Loucy (cell line): ENCODE measurements at regions not wholly inside any gene's neighbourhood (a gene's known extent, or its start where the extent isn't known, plus 50 kb on each side); places are given as distances from the start of the nearest gene placed in this dataset.

Experiments used
- H2AFZ ChIP-seq: fragments of 200-600 bp; sonication (generic); 2 replicates; pipeline ENCODE4 v1.6.0; 2016; ENCODE audit warnings: antibody characterized with exemption, mild to moderate bottlenecking, low read length, moderate library complexity
- H3F3A ChIP-seq: fragments of 200-600 bp; 2 replicates; pipeline ENCODE4 v1.6.0; 2016; ENCODE audit warnings: antibody characterized with exemption, low read depth, mild to moderate bottlenecking
- H3K27me3 ChIP-seq: fragments of 200-600 bp; sonication (generic); 2 replicates; pipeline ENCODE4 v1.6.1; 2014; ENCODE audit warnings: low read length, mild to moderate bottlenecking; ENCODE audit not compliant: insufficient read depth, poor library complexity, severe bottlenecking
- H3K36me3 ChIP-seq: fragments of 200-600 bp; sonication (generic); 2 replicates; pipeline ENCODE4 v1.6.1; 2016; ENCODE audit warnings: low read length; ENCODE audit not compliant: insufficient read depth
- H3K4me1 ChIP-seq: fragments of 200-600 bp; sonication (generic); 2 replicates; pipeline ENCODE4 v1.5.1; 2014; ENCODE audit warnings: low read length, mild to moderate bottlenecking; ENCODE audit not compliant: insufficient read depth, poor library complexity, severe bottlenecking
- H3K4me2 ChIP-seq: fragments of 200-600 bp; sonication (generic); 2 replicates; pipeline ENCODE4 v1.6.0; 2014; ENCODE audit warnings: antibody characterized with exemption, low read length, low read depth, mild to moderate bottlenecking; ENCODE audit not compliant: poor library complexity, severe bottlenecking
- H3K4me3 ChIP-seq: fragments of 200-600 bp; sonication (generic); 2 replicates; pipeline ENCODE4 v1.5.1; 2014; ENCODE audit warnings: low read length, mild to moderate bottlenecking, mixed read lengths; ENCODE audit not compliant: poor library complexity, severe bottlenecking
- H3K79me2 ChIP-seq: fragments of 200-600 bp; sonication (generic); 2 replicates; pipeline ENCODE4 v1.6.1; 2014; ENCODE audit warnings: low read length; ENCODE audit not compliant: insufficient read depth
- H3K9ac ChIP-seq: fragments of 200-600 bp; sonication (generic); 2 replicates; pipeline ENCODE4 v1.6.0; 2014; ENCODE audit warnings: mild to moderate bottlenecking, low read depth, low read length, moderate library complexity; ENCODE audit not compliant: poor library complexity, severe bottlenecking
- H3K9me2 ChIP-seq: fragments of 200-600 bp; sonication (generic); replicated peaks from 2 replicates; pipeline ENCODE4 v1.6.1; 2016; ENCODE audit warnings: low read depth, low read length, mixed read lengths
- H3K9me3 ChIP-seq: fragments of 200-600 bp; sonication (generic); 2 replicates; pipeline ENCODE4 v1.6.1; 2014; ENCODE audit warnings: mild to moderate bottlenecking, antibody characterized with exemption, low read length, low read depth; ENCODE audit not compliant: insufficient read depth
- H4K20me1 ChIP-seq: fragments of 200-600 bp; sonication (generic); 2 replicates; pipeline ENCODE4 v1.6.0; 2014; ENCODE audit warnings: antibody characterized with exemption, low read length, mild to moderate bottlenecking; ENCODE audit not compliant: insufficient read depth, poor library complexity, severe bottlenecking
- EZH2phosphoT487 ChIP-seq: fragments of 200-600 bp; IDR thresholded peaks from 2 replicates; pipeline ENCODE4 v1.6.1; 2018; ENCODE audit warnings: antibody characterized with exemption, mild to moderate bottlenecking, moderate library complexity, borderline replicate concordance
- TF ChIP-seq, protein P1 (sequence below): fragments of 200-600 bp; sonication (generic); conservative IDR thresholded peaks from 2 replicates; pipeline ENCODE4 v1.5.1; 2014; ENCODE audit warnings: mild to moderate bottlenecking, antibody characterized with exemption, low read length

DNA sequence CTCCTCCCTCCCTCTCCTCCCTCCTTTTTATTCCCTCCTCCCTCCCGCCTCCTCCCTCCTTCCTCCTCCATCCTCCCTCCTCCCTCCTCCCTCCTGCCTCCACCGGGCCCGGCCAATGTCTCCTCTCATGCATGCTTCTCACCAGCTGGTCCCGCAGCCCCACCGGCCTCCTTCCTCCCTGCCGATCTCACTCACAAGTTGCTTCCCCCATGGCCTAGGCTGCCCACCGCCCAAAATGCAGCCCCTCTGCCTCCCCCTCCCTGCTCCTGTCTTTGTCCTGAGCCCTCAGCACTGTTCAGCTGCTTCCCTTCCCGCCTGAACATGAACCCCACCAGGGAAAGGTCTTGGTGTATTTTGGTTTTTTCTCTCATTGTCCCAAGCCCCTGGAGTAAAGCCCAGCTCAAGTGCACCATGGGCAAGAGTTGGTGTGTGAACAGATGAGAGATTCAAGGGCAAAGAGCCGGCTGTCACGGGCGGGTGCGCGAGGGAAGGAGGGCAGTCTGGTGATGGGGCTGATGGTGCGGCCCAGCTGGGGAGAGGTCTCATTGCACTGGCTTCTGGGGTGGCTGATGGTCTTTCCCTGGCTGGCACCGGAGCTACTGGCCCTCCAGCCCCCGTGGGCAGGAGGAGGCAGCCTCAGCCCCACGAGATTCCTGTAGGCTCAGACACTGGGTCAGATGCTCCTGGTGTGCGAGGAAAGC is 117.6 kb downstream of the TWIST2 start:
- no peaks in the 10 kb centered on the region for H3K79me2 ChIP-seq
- no peaks in the 10 kb centered on the region for H3K27me3 ChIP-seq
- no peaks in the 10 kb centered on the region for H4K20me1 ChIP-seq
- no peaks in the 10 kb centered on the region for H3K36me3 ChIP-seq
- H3K4me3 ChIP-seq: no peak overlapping the region
- no peaks in the 10 kb centered on the region for H3K9me2 ChIP-seq
- H3F3A ChIP-seq: no peaks in the 10 kb centered on the region
- TF ChIP-seq, protein P1, sequence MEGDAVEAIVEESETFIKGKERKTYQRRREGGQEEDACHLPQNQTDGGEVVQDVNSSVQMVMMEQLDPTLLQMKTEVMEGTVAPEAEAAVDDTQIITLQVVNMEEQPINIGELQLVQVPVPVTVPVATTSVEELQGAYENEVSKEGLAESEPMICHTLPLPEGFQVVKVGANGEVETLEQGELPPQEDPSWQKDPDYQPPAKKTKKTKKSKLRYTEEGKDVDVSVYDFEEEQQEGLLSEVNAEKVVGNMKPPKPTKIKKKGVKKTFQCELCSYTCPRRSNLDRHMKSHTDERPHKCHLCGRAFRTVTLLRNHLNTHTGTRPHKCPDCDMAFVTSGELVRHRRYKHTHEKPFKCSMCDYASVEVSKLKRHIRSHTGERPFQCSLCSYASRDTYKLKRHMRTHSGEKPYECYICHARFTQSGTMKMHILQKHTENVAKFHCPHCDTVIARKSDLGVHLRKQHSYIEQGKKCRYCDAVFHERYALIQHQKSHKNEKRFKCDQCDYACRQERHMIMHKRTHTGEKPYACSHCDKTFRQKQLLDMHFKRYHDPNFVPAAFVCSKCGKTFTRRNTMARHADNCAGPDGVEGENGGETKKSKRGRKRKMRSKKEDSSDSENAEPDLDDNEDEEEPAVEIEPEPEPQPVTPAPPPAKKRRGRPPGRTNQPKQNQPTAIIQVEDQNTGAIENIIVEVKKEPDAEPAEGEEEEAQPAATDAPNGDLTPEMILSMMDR: no peak
- no peak for TF ChIP-seq EZH2phosphoT487
- no peak overlapping the region for H3K9ac ChIP-seq
- no peak overlapping the region for H3K4me2 ChIP-seq
- no peaks in the 10 kb centered on the region for H3K4me1 ChIP-seq
- no peak overlapping the region for H2AFZ ChIP-seq
- H3K9me3 ChIP-seq: no peaks in the 10 kb centered on the region

DNA sequence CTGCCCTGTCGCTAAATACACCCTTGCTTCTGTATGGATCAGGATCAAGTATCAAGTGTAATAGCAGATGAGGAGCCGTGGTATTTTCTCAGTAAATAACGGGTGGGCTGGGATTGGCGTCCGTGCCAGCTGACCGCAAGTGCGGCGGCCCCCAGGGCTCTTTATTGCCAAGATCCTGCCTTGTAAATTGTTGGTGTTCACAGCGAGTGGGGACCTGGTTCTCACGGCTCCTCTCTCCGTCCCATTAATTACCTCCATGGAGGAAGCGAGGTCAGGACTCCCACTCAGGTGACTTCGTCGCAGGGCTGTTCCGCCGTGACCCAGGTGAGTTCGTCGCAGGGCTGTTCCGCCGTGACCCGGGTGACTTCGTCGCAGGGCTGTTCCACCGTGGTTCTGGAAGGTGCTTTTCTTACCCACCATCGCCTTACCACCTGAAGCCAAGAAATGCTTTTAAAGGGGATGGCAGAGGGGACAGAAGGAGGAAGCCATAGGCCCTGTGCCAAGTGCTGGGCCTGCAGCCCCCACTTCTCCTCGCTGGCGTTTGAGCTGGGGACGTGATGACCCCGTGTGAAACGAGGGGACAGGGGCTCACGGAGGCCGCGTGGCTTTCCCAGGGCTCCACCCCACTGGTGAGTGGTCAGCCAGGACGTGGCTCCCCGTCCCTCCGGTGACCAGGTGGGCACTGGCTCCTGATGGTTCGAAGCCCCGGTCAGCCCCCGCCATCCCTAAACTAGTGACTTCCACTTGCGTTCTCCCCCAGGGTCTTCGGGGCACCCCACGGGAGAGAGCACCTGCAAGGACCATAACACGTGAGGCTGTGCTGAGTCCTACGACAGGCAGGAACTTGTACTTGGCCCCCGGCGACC is 118.4 kb downstream of the TWIST2 start:
- Histone ChIP-seq H3K27me3 (no peaks in the 10 kb centered on the region), H3K4me2 (no peak overlapping the region), H3K79me2 (no peaks in the 10 kb centered on the region), H4K20me1 (no peaks in the 10 kb centered on the region), H3K9ac (no peak overlapping the region), H2AFZ (no peak overlapping the region), H3F3A (no peaks in the 10 kb centered on the region), H3K4me3 (no peak overlapping the region), H3K36me3 (no peaks in the 10 kb centered on the region), H3K9me2 (no peaks in the 10 kb centered on the region), H3K9me3 (no peaks in the 10 kb centered on the region), H3K4me1 (no peaks in the 10 kb centered on the region)
- no peak for TF ChIP-seq EZH2phosphoT487
- TF ChIP-seq, protein P1: no peak

DNA sequence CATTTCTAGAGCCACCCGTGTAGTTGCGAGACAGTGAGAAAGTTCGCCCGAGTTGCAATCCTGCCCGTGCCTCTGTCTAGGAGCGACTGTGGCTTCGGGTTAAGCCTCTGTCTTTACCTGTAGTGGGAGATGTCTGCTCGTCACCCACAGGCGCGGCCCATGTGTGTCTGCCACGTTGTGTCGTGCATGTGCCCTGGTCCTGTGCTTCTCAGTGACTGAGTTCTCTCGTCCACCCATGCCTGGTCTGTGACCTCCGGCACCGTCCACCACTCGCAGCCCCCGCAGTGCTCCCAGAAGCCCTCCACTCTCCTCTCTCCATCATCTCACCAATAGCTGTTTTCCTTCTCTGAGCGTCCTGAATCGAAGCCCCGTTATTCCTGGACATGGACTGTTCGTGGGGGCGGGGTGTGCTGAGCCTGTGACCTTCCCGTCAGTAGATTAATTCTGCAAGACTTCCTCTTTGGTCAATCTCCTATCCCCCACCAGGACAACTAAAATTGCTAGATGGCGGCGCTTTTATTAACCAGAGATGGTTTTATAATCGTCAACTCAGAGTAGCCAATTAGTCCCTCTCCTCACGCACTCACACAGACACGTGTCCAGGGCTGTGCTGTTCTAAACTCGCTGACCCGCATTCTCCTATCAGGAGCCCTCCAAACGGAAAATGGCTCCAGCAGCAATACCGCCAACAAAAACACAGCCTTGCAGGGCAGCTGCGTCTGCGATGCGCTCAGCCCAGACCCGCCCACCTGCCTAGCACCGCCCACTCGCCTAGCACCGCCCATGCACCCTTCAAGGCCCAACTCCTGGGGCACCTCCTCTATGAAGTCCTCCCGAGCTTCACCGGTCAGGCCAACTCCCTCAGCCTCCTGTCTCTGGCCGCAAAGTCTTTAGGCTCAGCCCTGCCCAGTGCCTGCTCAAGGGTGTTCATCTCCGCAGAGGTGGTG is 119.4 kb downstream of the TWIST2 start:
- TF ChIP-seq, protein P1: no peak
- Histone ChIP-seq H4K20me1 (no peaks in the 10 kb centered on the region), H3K9me3 (no peaks in the 10 kb centered on the region), H3K36me3 (no peaks in the 10 kb centered on the region), H3K27me3 (no peaks in the 10 kb centered on the region), H3K4me2 (no peak overlapping the region), H3K9ac (no peak overlapping the region), H3K9me2 (no peaks in the 10 kb centered on the region), H3K79me2 (no peaks in the 10 kb centered on the region), H3K4me3 (no peak overlapping the region), H3K4me1 (no peaks in the 10 kb centered on the region), H3F3A (no peaks in the 10 kb centered on the region), H2AFZ (no peak overlapping the region)
